Naive B cell (primary cell): ENCODE measurements at regions not wholly inside any gene's neighbourhood (a gene's known extent, or its start where the extent isn't known, plus 50 kb on each side); places are given as distances from the start of the nearest gene placed in this dataset.
A peak's percentile ranks its signal among the peaks of the same experiment; 100 is the strongest.

Experiments used
- ATAC-seq, 2 donors: fragments of 150-1000 bp; cut with Tn5 transposase; 2 replicates each; pipeline ENCODE4 v1.10.0; 2021; ENCODE audit warnings: low read depth in 2 of 2, mild to moderate bottlenecking in 2 of 2, moderate library complexity in 2 of 2
- DNase-seq: peaks from one replicate; pipeline ENCODE4 v3.0.0; 2022
- H3K27ac Mint-ChIP-seq, 6 donors: one replicate each; pipeline ENCODE4 v1.8.0; 2020 to 2022; ENCODE audit warnings: mild to moderate bottlenecking in 6 of 6, mixed read lengths in 6 of 6, moderate library complexity in 5 of 6, inconsistent platforms in 2 of 6
- H3K27me3 Mint-ChIP-seq, 3 donors: one replicate each; pipeline ENCODE4 v1.8.0; 2021 to 2022; ENCODE audit warnings: mixed read lengths in 3 of 3, mild to moderate bottlenecking in 1 of 3
- H3K36me3 Mint-ChIP-seq, 2 donors: one replicate each; pipeline ENCODE4 v1.8.0; 2020 to 2022; ENCODE audit warnings: mixed read lengths in 2 of 2, inconsistent platforms in 1 of 2, mild to moderate bottlenecking in 1 of 2
- H3K4me1 Mint-ChIP-seq, 3 donors: one replicate each; pipeline ENCODE4 v1.8.0; 2020 to 2022; ENCODE audit warnings: mixed read lengths in 3 of 3, inconsistent platforms in 1 of 3, mild to moderate bottlenecking in 1 of 3, moderate library complexity in 1 of 3
- H3K4me3 Mint-ChIP-seq, 8 donors: one replicate each; pipeline ENCODE4 v1.8.0; 2020 to 2022; ENCODE audit warnings: mild to moderate bottlenecking in 8 of 8, mixed read lengths in 8 of 8, moderate library complexity in 8 of 8, inconsistent platforms in 2 of 8
- H3K9me3 Mint-ChIP-seq, 7 donors: one replicate each; pipeline ENCODE4 v1.8.0; 2020 to 2022; ENCODE audit warnings: mixed read lengths in 7 of 7, mild to moderate bottlenecking in 5 of 7, inconsistent platforms in 2 of 7, moderate library complexity in 1 of 7

DNA sequence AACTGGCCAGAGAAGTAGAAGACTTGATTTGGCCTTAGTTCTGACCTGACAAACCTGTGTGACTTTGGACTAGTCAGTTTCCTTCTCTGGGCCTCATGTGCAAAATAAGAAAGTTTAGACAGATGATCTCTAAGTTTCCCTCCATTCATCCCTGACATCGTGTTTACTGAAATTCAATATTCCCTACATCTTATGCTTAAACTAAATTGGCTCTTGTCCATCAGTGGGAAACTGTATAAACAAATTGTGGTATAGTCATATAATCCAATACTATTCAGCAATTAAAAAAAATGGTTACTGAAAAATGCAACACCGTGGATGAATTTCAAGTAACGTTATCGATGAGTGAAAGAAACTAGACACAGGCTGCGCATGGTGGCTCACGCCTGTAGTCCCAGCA, 64.4 kb upstream of the HRH1 start:
- H3K27me3 Mint-ChIP-seq, result peaks cover 0 to 22% (median 15%) of the 10 kb centered on the region in 3 donors
- no peak overlapping the region for H3K27ac Mint-ChIP-seq
- DNase-seq (no peak), ATAC-seq (no peak)
- H3K4me3 Mint-ChIP-seq, result no peak overlapping the region
- no peaks in the 10 kb centered on the region for H3K36me3 Mint-ChIP-seq
- H3K4me1 Mint-ChIP-seq, result no peaks in the 10 kb centered on the region
- H3K9me3 Mint-ChIP-seq, result peaks cover 0 to 2% (median 0%) of the 10 kb centered on the region in 7 donors

- no peaks in the 10 kb centered on the region for H3K36me3 Mint-ChIP-seq
- H3K27ac Mint-ChIP-seq, result no peak overlapping the region
Observed at GRCh38 chr3:11090551-11090950, 63.7 kb upstream of the HRH1 start.

GRCh38 chr3:11091088-11091590, 63.2 kb upstream of the HRH1 start:
- Mint-ChIP-seq H3K36me3 (no peaks in the 10 kb centered on the region), H3K4me1 (peaks cover 0 to 2% (median under 1%) of the 10 kb centered on the region in 3 donors)

More at GRCh38 chr3:11090551-11090950, 63.7 kb upstream of the HRH1 start:
- DNase-seq (no peak), ATAC-seq (no peak)
- no peak overlapping the region for H3K4me3 Mint-ChIP-seq
- H3K4me1 Mint-ChIP-seq, result no peaks in the 10 kb centered on the region
- H3K9me3 Mint-ChIP-seq, result no peaks in the 10 kb centered on the region
- H3K27me3 Mint-ChIP-seq, result peaks cover 0 to 16% (median 15%) of the 10 kb centered on the region in 3 donors

DNA sequence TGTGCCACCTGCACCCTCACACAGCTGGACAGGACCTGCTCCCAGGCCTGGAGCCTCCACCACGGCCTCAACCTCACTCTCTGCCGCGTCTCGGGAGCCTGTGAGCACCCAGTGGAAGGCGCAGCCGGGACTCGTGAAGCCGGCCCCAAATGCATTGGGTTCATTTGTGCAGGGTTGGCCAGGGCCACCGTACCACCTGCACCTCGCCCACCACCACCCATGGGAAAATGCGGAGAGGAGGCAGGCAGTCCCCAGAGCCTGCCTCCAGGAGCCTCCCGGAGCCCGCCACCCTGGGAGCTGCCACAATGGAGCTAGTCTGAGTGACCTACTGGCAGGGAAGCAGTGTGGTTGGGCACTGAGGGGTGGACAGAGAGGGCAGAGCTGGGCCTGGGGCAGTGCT, 62.5 kb upstream of the HRH1 start:
- H3K9me3 Mint-ChIP-seq, result no peaks in the 10 kb centered on the region
- H3K4me1 Mint-ChIP-seq, result peaks cover 0 to 8% (median 7%) of the 10 kb centered on the region in 3 donors
- H3K4me3 Mint-ChIP-seq, result no peak overlapping the region
- ATAC-seq (no peak), DNase-seq (no peak)
- no peak overlapping the region for H3K27ac Mint-ChIP-seq
- no peaks in the 10 kb centered on the region for H3K36me3 Mint-ChIP-seq
- peaks cover 0 to 23% (median 6%) of the 10 kb centered on the region in 3 donors for H3K27me3 Mint-ChIP-seq

More at GRCh38 chr3:11091088-11091590, 63.2 kb upstream of the HRH1 start:
- H3K9me3 Mint-ChIP-seq, result no peaks in the 10 kb centered on the region
- H3K27me3 Mint-ChIP-seq, result peaks cover 0 to 17% (median 10%) of the 10 kb centered on the region in 3 donors
- no peak overlapping the region for H3K27ac Mint-ChIP-seq
- no peak overlapping the region for H3K4me3 Mint-ChIP-seq
- ATAC-seq (no peak), DNase-seq (no peak)

DNA sequence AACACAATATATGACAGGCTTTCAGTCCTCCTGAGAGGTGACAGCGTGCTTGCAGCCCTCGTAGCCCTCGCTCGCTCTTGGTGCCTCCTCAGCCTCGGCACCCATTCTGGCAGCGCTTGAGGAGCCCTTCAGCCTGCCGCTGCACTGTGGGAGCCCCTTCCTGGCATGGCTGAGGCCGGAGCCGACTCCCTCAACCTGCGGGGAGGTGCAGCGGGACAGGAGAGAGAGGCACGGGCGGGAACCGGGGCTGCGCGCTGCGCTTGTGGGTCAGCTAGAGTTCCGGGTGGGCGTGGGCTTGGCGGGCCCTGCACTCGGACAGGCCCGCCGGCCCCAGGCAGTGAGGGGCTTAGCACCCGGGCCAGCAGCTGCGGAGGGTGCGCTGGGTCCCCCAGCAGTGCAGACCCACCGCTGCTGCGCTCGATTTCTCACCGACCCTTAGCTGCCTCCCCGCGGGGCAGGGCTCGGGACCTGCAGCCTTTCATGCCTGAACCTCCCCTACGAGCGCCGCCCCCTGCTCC, 60.4 kb upstream of the HRH1 start:
- H3K9me3 Mint-ChIP-seq, result no peaks in the 10 kb centered on the region
- H3K4me1 Mint-ChIP-seq, result peaks cover 0 to 10% (median 8%) of the 10 kb centered on the region in 3 donors
- no peak overlapping the region for H3K27ac Mint-ChIP-seq
- no peak overlapping the region for H3K4me3 Mint-ChIP-seq
- no peaks in the 10 kb centered on the region for H3K36me3 Mint-ChIP-seq
- DNase-seq (no peak), ATAC-seq (no peak)
- H3K27me3 Mint-ChIP-seq, result peaks cover 0 to 34% (median 6%) of the 10 kb centered on the region in 3 donors

DNA sequence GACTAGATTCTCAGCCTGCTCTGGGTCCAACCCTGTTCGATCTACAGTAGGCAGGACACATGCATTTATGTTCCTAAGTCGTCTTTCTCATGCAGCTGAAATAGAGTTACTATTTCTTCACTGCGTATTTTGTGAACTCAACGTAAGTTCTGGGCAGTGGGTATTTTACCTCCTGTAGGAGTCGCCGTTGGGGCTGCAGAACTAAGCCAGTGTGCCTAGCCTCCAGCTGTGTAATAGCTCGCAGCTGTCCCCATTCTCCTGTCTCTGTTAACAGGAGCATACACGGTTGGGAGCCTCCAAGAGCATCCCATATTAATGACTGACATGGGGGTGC, 58.4 kb upstream of the HRH1 start:
- DNase-seq (no peak), ATAC-seq (no peak)
- Mint-ChIP-seq H3K27ac (no peak overlapping the region), H3K4me1 (peaks cover 0 to 10% (median 8%) of the 10 kb centered on the region in 3 donors), H3K9me3 (no peaks in the 10 kb centered on the region), H3K4me3 (no peak overlapping the region), H3K36me3 (no peaks in the 10 kb centered on the region), H3K27me3 (peaks cover 0 to 30% (median 6%) of the 10 kb centered on the region in 3 donors)

- H3K9me3 Mint-ChIP-seq, result peaks cover 0 to 2% (median 0%) of the 10 kb centered on the region in 7 donors
- no peak for ATAC-seq
- peak overlapping the region in 1 of 8 donors; percentile 71 for H3K4me3 Mint-ChIP-seq
- H3K4me1 Mint-ChIP-seq, result peaks cover 0 to 10% (median 8%) of the 10 kb centered on the region in 3 donors
- peaks cover 0 to 2% of the 10 kb centered on the region in 2 donors for H3K36me3 Mint-ChIP-seq
- peak overlapping the region in 1 of 6 donors; percentile 69 for H3K27ac Mint-ChIP-seq
- no peak for DNase-seq
- peaks cover 0 to 30% (median 6%) of the 10 kb centered on the region in 3 donors for H3K27me3 Mint-ChIP-seq
Observed at GRCh38 chr3:11096266-11097139, 57.8 kb upstream of the HRH1 start.

DNA sequence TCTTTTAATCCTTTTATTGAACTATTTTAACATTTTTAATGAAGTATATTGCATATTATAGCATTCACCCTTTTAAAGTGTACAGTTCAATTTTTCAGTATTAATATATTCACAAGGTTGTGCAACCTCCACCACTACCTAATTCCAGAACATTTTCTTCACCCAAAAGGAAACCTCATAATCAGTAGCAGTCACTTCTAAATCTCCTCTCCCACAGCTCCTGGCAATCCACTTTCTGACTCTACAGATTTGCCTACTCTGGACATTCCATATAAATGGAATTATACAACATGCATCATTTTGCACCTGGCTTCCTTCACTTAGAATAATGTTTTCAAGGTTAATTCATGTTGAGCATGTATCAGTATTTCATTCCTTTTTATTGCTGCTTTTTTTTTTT, 55.0 kb upstream of the HRH1 start:
- Mint-ChIP-seq H3K27me3 (peaks cover 0 to 27% (median 4%) of the 10 kb centered on the region in 3 donors), H3K4me3 (no peak overlapping the region), H3K27ac (no peak overlapping the region), H3K9me3 (peaks cover 7 to 26% (median 19%) of the 10 kb centered on the region in 7 donors), H3K36me3 (peaks cover under 1 to 14% of the 10 kb centered on the region in 2 donors), H3K4me1 (peaks cover 0 to 10% (median 8%) of the 10 kb centered on the region in 3 donors)
- ATAC-seq (no peak), DNase-seq (no peak)
